IMR-90 (cell line): ENCODE measurements at regions not wholly inside any gene's neighbourhood (a gene's known extent, or its start where the extent isn't known, plus 50 kb on each side); places are given as distances from the start of the nearest gene placed in this dataset.

ENCODE experiments used
- ATAC-seq: fragments of 200-7000 bp; cut with Tn5 transposase; 2 replicates; pipeline ENCODE4 v1.9.1; 2020; ENCODE audit warnings: low read depth, mild to moderate bottlenecking, moderate library complexity
- BruUV-seq: library from RNA; stranded (reverse); fragments of 400-500 nt; replicated peaks from 2 replicates; lab custom pipeline; 2021; lab: Mats Ljungman, UMichigan
- CTCF ChIA-PET: fragments of 300-600 bp; formaldehyde crosslinking; extraction: SDS; loops from one replicate; lab custom pipeline; 2021; ENCODE audit warnings: antibody characterized with exemption; lab: Yijun Ruan, JAX
- POLR2A ChIA-PET: fragments of 300-600 bp; sonication (Branson Sonifier 250); formaldehyde crosslinking; loops from one replicate; lab custom pipeline; 2022; ENCODE audit warnings: antibody characterized with exemption; ENCODE audit not compliant: unreplicated experiment; lab: Charles Lee
- DNase-seq: peaks from one replicate; pipeline ENCODE4 v3.0.0; 2013
- H2AFZ ChIP-seq: replicated peaks from 2 replicates; pipeline ENCODE3; 2013; ENCODE audit warnings: low read length, mild to moderate bottlenecking; ENCODE audit not compliant: poor library complexity
- H2AK5ac ChIP-seq: 2 replicates; pipeline ENCODE4 v1.6.1; 2013; ENCODE audit warnings: low read depth, low read length, inconsistent platforms
- H2AK9ac ChIP-seq: replicated peaks from 2 replicates; pipeline ENCODE3; 2013; ENCODE audit warnings: mild to moderate bottlenecking, low read depth, low read length, moderate library complexity; ENCODE audit not compliant: poor library complexity
- H2BK120ac ChIP-seq: 2 replicates; pipeline ENCODE4 v1.6.1; 2013; ENCODE audit warnings: low read depth, low read length, inconsistent platforms
- H2BK15ac ChIP-seq: 3 replicates; pipeline ENCODE4 v1.6.1; 2013; ENCODE audit warnings: low read depth, low read length, inconsistent platforms
- H2BK20ac ChIP-seq: 2 replicates; pipeline ENCODE4 v1.6.1; 2013; ENCODE audit warnings: low read depth, mild to moderate bottlenecking, inconsistent platforms, low read length, moderate library complexity
- H2BK5ac ChIP-seq: 2 replicates; pipeline ENCODE4 v1.6.1; 2013; ENCODE audit warnings: mild to moderate bottlenecking, low read depth, low read length, inconsistent platforms; ENCODE audit not compliant: poor library complexity, severe bottlenecking
- H3K14ac ChIP-seq: replicated peaks from 2 replicates; pipeline ENCODE4 v1.6.1; 2013; ENCODE audit warnings: low read depth, low read length, inconsistent platforms
- H3K18ac ChIP-seq: 2 replicates; pipeline ENCODE4 v1.6.1; 2013; ENCODE audit warnings: low read depth, low read length, control low read depth
- H3K23ac ChIP-seq: 2 replicates; pipeline ENCODE4 v1.6.1; 2013; ENCODE audit warnings: low read depth, low read length, inconsistent platforms
- H3K27ac ChIP-seq: 2 replicates; pipeline ENCODE4 v1.5.1; 2013; ENCODE audit warnings: mild to moderate bottlenecking, control low read depth, low read length; ENCODE audit not compliant: insufficient read depth
- H3K27me3 ChIP-seq: 2 replicates; pipeline ENCODE4 v1.6.1; 2013; ENCODE audit warnings: low read length; ENCODE audit not compliant: control insufficient read depth, insufficient read depth
- H3K36me3 ChIP-seq: 2 replicates; pipeline ENCODE4 v1.6.1; 2013; ENCODE audit warnings: low read length, mixed read lengths; ENCODE audit not compliant: control insufficient read depth, insufficient read depth
- H3K4ac ChIP-seq: 2 replicates; pipeline ENCODE4 v1.6.1; 2013; ENCODE audit warnings: low read depth, low read length, inconsistent platforms
- H3K4me1 ChIP-seq: 2 replicates; pipeline ENCODE4 v1.6.1; 2013; ENCODE audit warnings: low read length, mixed read lengths; ENCODE audit not compliant: control insufficient read depth, insufficient read depth
- H3K4me2 ChIP-seq: 2 replicates; pipeline ENCODE4 v1.6.1; 2013; ENCODE audit warnings: low read depth, mild to moderate bottlenecking, control low read depth, low read length, moderate library complexity
- H3K4me3 ChIP-seq: 2 replicates; pipeline ENCODE4 v1.5.1; 2013; ENCODE audit warnings: low read depth, mild to moderate bottlenecking, control low read depth, low read length, moderate library complexity; ENCODE audit not compliant: insufficient read depth
- H3K56ac ChIP-seq: 2 replicates; pipeline ENCODE4 v1.6.1; 2013; ENCODE audit warnings: low read length, inconsistent platforms; ENCODE audit not compliant: insufficient read depth; ENCODE audit errors: extremely low read depth
- H3K79me1 ChIP-seq, 2 experiments: 2 replicates each; pipeline ENCODE4 v1.6.1; 2013; ENCODE audit warnings: low read length in 2 of 2, inconsistent platforms in 1 of 2, low read depth in 1 of 2
- H3K9ac ChIP-seq: 2 replicates; pipeline ENCODE4 v1.6.1; 2013; ENCODE audit warnings: low read depth, low read length, control low read depth
- H3K9me1 ChIP-seq: 2 replicates; pipeline ENCODE4 v1.6.1; 2013; ENCODE audit warnings: low read length, inconsistent platforms; ENCODE audit not compliant: insufficient read depth
- H3K9me3 ChIP-seq: 2 replicates; pipeline ENCODE4 v1.6.1; 2013; ENCODE audit warnings: low read length; ENCODE audit not compliant: control insufficient read depth, insufficient read depth
- H4K20me1 ChIP-seq: 2 replicates; pipeline ENCODE4 v1.6.1; 2013; ENCODE audit warnings: low read length, inconsistent platforms; ENCODE audit not compliant: insufficient read depth
- H4K5ac ChIP-seq: 2 replicates; pipeline ENCODE4 v1.6.1; 2013; ENCODE audit warnings: mild to moderate bottlenecking, low read depth, low read length, control low read depth
- H4K8ac ChIP-seq, 2 experiments: 2 replicates each; pipeline ENCODE4 v1.6.1; 2013; ENCODE audit warnings: low read depth in 2 of 2, low read length in 2 of 2, control low read depth in 1 of 2, inconsistent platforms in 1 of 2
- H4K91ac ChIP-seq: 2 replicates; pipeline ENCODE4 v1.6.1; 2013; ENCODE audit warnings: low read depth, low read length, inconsistent platforms; ENCODE audit not compliant: insufficient read depth
- BHLHE40 ChIP-seq: fragments of 150-350 bp; IDR thresholded peaks from 2 replicates; pipeline ENCODE4 v1.6.1; 2016; ENCODE audit warnings: mild to moderate bottlenecking, low read depth, low read length
- CEBPB ChIP-seq: IDR thresholded peaks from 2 replicates; pipeline ENCODE4 v1.6.1; 2012; ENCODE audit warnings: low read depth, low read length, improper control_type of control experiment
- FOS ChIP-seq: fragments of 150-350 bp; IDR thresholded peaks from 2 replicates; pipeline ENCODE4 v1.6.1; 2016; ENCODE audit warnings: low read depth, low read length
- MAFK ChIP-seq: IDR thresholded peaks from 2 replicates; pipeline ENCODE4 v1.6.1; 2012; ENCODE audit warnings: low read depth, low read length, improper control_type of control experiment
- MAZ ChIP-seq: IDR thresholded peaks from 2 replicates; pipeline ENCODE4 v1.6.1; 2012; ENCODE audit warnings: low read depth, mild to moderate bottlenecking, low read length, improper control_type of control experiment, moderate library complexity, borderline replicate concordance
- MXI1 ChIP-seq: IDR thresholded peaks from 2 replicates; pipeline ENCODE4 v1.6.1; 2012; ENCODE audit warnings: low read depth, mild to moderate bottlenecking, low read length, moderate library complexity, borderline replicate concordance
- NFE2L2 ChIP-seq: fragments of 150-350 bp; IDR thresholded peaks from 2 replicates; pipeline ENCODE4 v1.6.1; 2016; ENCODE audit warnings: low read depth, mild to moderate bottlenecking, low read length
- POLR2A ChIP-seq: IDR thresholded peaks from 2 replicates; pipeline ENCODE4 v1.6.1; 2012; ENCODE audit warnings: mild to moderate bottlenecking, low read depth, low read length
- RAD21 ChIP-seq: IDR thresholded peaks from 2 replicates; pipeline ENCODE4 v1.6.1; 2012; ENCODE audit warnings: low read length, improper control_type of control experiment
- RCOR1 ChIP-seq: IDR thresholded peaks from 2 replicates; pipeline ENCODE4 v1.6.1; 2012; ENCODE audit warnings: mild to moderate bottlenecking, low read length, improper control_type of control experiment; ENCODE audit not compliant: insufficient replicate concordance
- RFX5 ChIP-seq: IDR thresholded peaks from 2 replicates; pipeline ENCODE4 v1.8.0; 2012; ENCODE audit warnings: low read depth, mild to moderate bottlenecking, low read length, moderate library complexity
- SMC3 ChIP-seq: fragments of 150-350 bp; IDR thresholded peaks from 2 replicates; pipeline ENCODE4 v1.6.1; 2016; ENCODE audit warnings: low read depth, mild to moderate bottlenecking, antibody characterized with exemption, low read length, moderate library complexity
- WGBS, 2 experiments: methylation state at CpG; one replicate each; pipeline versions ENCODE4 v1.1.5 to v1.1.7; 2013; ENCODE audit warnings: missing lambda C conversion rate in 2 of 2; ENCODE audit not compliant: insufficient read length in 1 of 2; ENCODE audit errors: extremely low coverage in 2 of 2; 5-methylcytosine and 5-hydroxymethylcytosine counted together
- dilution Hi-C: fragments of 300-500 bp; cut with HindIII; formaldehyde crosslinking; loops from one replicate; pipeline ENCODE4 v1.14.3; 2018; ENCODE audit warnings: low sequenced_read_pairs; ENCODE audit not compliant: unreplicated experiment
- in situ Hi-C: fragments of 300-500 bp; cut with MboI; formaldehyde crosslinking; loops from 3 replicates; pipeline ENCODE4 v1.14.3; 2019; ENCODE audit warnings: low sequenced_read_pairs, inconsistent platforms, mixed read lengths
- intact Hi-C: fragments of 100-400 bp; cut with micrococcal nuclease; formaldehyde crosslinking; loops from 2 replicates; pipeline ENCODE4 v1.10.0; 2022
- TF ChIP-seq, protein P1 (sequence below): fragments of 150-350 bp; IDR thresholded peaks from 2 replicates; pipeline ENCODE4 v1.6.1; 2016; ENCODE audit warnings: low read depth, mild to moderate bottlenecking, low read length, moderate library complexity, borderline replicate concordance
- TF ChIP-seq, protein P2 (sequence below): fragments of 150-350 bp; IDR thresholded peaks from 2 replicates; pipeline ENCODE4 v1.6.1; 2017; ENCODE audit warnings: mild to moderate bottlenecking, antibody characterized with exemption, low read length, low read depth
- TF ChIP-seq, protein P3 (sequence below): conservative IDR thresholded peaks from 2 replicates; pipeline ENCODE4 v1.5.1; 2012; ENCODE audit warnings: mild to moderate bottlenecking, low read depth, low read length, improper control_type of control experiment

DNA sequence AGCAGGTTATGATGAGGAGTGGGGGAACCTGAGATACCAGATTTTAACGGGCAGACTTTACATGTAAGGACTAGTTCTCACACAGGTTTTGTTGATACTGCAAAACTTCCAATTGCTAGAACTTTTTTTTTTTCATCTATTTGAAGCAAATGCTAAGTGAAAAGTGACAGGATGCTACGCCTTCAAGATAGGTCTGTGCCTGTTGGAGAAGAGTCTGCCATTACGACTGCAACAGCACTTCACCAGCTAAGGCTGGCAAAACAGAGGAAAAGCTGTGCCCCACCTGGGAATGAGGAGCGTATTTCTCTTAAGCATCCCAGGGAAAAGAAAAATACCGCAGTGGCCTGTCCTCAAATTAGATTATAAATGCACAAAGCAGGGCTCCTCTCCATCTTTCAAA is 102.0 kb upstream of the CDH6 start:
- no peak overlapping the region for H3K4me2 ChIP-seq
- H2BK5ac ChIP-seq = no peak overlapping the region
- no peak overlapping the region for H2BK20ac ChIP-seq
- CTCF ChIA-PET = interaction anchor here (0.8 to 1.0 kb wide), 2 partner anchors 11 to 14 kb away, joined by 3 to 4 read pairs; no protein-coding TSS in a partner anchor
- H3K27me3 ChIP-seq = no peaks in the 10 kb centered on the region
- H3K9me3 ChIP-seq = peaks cover 6% of the 10 kb centered on the region
- intact Hi-C loops = no loop called here
- H3K14ac ChIP-seq = no peak overlapping the region
- no peak overlapping the region for H3K4ac ChIP-seq
- H2AK5ac ChIP-seq = peak overlapping the region; percentile 71
- H2AFZ ChIP-seq = no peak overlapping the region
- H2BK120ac ChIP-seq = no peak overlapping the region
- POLR2A ChIA-PET = no interaction called here
- dilution Hi-C loops = no loop called here
- H3K4me1 ChIP-seq = peaks cover 3% of the 10 kb centered on the region
- H3K4me3 ChIP-seq = no peak overlapping the region
- no peak for TF ChIP-seq POLR2A
- no peak for TF ChIP-seq CEBPB
- TF ChIP-seq MAZ = no peak
- TF ChIP-seq MAFK = no peak
- TF ChIP-seq SMC3 = no peak
- TF ChIP-seq, protein P1, sequence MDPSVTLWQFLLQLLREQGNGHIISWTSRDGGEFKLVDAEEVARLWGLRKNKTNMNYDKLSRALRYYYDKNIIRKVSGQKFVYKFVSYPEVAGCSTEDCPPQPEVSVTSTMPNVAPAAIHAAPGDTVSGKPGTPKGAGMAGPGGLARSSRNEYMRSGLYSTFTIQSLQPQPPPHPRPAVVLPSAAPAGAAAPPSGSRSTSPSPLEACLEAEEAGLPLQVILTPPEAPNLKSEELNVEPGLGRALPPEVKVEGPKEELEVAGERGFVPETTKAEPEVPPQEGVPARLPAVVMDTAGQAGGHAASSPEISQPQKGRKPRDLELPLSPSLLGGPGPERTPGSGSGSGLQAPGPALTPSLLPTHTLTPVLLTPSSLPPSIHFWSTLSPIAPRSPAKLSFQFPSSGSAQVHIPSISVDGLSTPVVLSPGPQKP = no peak
- no peak for TF ChIP-seq FOS
- TF ChIP-seq RFX5 = no peak
- TF ChIP-seq, protein P2, sequence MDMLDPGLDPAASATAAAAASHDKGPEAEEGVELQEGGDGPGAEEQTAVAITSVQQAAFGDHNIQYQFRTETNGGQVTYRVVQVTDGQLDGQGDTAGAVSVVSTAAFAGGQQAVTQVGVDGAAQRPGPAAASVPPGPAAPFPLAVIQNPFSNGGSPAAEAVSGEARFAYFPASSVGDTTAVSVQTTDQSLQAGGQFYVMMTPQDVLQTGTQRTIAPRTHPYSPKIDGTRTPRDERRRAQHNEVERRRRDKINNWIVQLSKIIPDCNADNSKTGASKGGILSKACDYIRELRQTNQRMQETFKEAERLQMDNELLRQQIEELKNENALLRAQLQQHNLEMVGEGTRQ = no peak
- TF ChIP-seq RAD21 = no peak
- no peak for TF ChIP-seq RCOR1
- TF ChIP-seq, protein P3, sequence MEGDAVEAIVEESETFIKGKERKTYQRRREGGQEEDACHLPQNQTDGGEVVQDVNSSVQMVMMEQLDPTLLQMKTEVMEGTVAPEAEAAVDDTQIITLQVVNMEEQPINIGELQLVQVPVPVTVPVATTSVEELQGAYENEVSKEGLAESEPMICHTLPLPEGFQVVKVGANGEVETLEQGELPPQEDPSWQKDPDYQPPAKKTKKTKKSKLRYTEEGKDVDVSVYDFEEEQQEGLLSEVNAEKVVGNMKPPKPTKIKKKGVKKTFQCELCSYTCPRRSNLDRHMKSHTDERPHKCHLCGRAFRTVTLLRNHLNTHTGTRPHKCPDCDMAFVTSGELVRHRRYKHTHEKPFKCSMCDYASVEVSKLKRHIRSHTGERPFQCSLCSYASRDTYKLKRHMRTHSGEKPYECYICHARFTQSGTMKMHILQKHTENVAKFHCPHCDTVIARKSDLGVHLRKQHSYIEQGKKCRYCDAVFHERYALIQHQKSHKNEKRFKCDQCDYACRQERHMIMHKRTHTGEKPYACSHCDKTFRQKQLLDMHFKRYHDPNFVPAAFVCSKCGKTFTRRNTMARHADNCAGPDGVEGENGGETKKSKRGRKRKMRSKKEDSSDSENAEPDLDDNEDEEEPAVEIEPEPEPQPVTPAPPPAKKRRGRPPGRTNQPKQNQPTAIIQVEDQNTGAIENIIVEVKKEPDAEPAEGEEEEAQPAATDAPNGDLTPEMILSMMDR = no peak
- no peak for TF ChIP-seq BHLHE40
- no peak for TF ChIP-seq NFE2L2
- no peak for TF ChIP-seq MXI1
- H4K8ac ChIP-seq = no peak overlapping the region
- no peak overlapping the region for H2AK9ac ChIP-seq
- in situ Hi-C loops = no loop called here
- no peak overlapping the region for H3K9ac ChIP-seq
- DNase-seq = no peak
- no peak overlapping the region for H3K18ac ChIP-seq
- H4K91ac ChIP-seq = no peak overlapping the region
- H3K79me1 ChIP-seq = no peaks in the 10 kb centered on the region
- no peaks in the 10 kb centered on the region for H3K36me3 ChIP-seq
- no peak for ATAC-seq
- no peaks in the 10 kb centered on the region; the same call in 1 of the 2 replicates for H3K9me1 ChIP-seq
- no peak overlapping the region for H4K5ac ChIP-seq
- no peak overlapping the region for H3K23ac ChIP-seq
- no peak overlapping the region for H3K27ac ChIP-seq
- H3K56ac ChIP-seq = no peak overlapping the region
- H2BK15ac ChIP-seq = no peak overlapping the region
- no TSS peak for BruUV-seq
- WGBS, 2 experiments = no CpG with 5 or more reads among the region's 5 CpGs
- H4K20me1 ChIP-seq = no peaks in the 10 kb centered on the region
